ENCODE measurements at regions not wholly inside any gene's neighbourhood (a gene's known extent, or its start where the extent isn't known, plus 50 kb on each side); places are given as distances from the start of the nearest gene placed in this dataset.

DNA sequence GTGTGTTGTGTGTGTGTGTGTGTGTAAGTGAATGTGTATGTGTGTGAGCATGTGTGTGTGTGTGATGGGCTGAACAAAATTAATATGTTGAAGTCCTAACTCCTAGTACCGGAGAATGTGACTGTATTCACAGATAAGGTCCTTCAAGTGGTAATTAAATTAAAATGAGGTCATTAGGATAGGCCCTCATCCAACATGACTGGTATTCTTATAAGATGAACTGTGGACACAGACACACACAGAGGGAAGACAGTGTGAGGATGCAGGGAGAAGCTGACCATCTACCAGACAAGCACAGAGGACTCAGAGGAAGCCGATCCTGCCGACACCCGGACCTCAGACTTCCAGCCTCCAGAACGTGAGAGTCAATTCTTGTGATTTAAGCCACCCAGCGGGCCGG is 91.2 kb upstream of the PGBD5 start:
- TF ChIP-seq MXI1 (conservative IDR thresholded peaks at IDR 0.05; ENCODE audit: poor library complexity, severe bottlenecking) (no peak), TAF1 (IDR thresholded peaks at IDR 0.05; ENCODE audit: low read depth) (no peak), EZH2 (IDR thresholded peaks at IDR 0.05; ENCODE audit: borderline replicate concordance, insufficient read depth, low read length, poor library complexity, severe bottlenecking) (no peak), POLR2AphosphoS5 (IDR thresholded peaks at IDR 0.05) (no peak), RAD21 (conservative IDR thresholded peaks at IDR 0.05) (no peak)
- TF ChIP-seq, protein P1, sequence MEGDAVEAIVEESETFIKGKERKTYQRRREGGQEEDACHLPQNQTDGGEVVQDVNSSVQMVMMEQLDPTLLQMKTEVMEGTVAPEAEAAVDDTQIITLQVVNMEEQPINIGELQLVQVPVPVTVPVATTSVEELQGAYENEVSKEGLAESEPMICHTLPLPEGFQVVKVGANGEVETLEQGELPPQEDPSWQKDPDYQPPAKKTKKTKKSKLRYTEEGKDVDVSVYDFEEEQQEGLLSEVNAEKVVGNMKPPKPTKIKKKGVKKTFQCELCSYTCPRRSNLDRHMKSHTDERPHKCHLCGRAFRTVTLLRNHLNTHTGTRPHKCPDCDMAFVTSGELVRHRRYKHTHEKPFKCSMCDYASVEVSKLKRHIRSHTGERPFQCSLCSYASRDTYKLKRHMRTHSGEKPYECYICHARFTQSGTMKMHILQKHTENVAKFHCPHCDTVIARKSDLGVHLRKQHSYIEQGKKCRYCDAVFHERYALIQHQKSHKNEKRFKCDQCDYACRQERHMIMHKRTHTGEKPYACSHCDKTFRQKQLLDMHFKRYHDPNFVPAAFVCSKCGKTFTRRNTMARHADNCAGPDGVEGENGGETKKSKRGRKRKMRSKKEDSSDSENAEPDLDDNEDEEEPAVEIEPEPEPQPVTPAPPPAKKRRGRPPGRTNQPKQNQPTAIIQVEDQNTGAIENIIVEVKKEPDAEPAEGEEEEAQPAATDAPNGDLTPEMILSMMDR (IDR thresholded peaks at IDR 0.05; ENCODE audit: poor library complexity, severe bottlenecking) = no peak
